Thyroid gland (tissue), 4 donors: ENCODE measurements at regions not wholly inside any gene's neighbourhood (a gene's known extent, or its start where the extent isn't known, plus 50 kb on each side); places are given as distances from the start of the nearest gene placed in this dataset.

Experiments used
- POLR2A ChIP-seq, 2 donors: fragments of 450-650 bp; IDR thresholded peaks; one replicate each; pipeline ENCODE4 v1.6.1; 2017; ENCODE audit warnings: antibody characterized with exemption in 2 of 2, mild to moderate bottlenecking in 2 of 2, moderate library complexity in 1 of 2
- TF ChIP-seq, protein P1 (sequence below), 6 experiments: fragments of 200-600 bp in 3 of 6; fragments of 450-650 bp in 3 of 6; sonication (generic) in 3 of 6; IDR thresholded peaks; one replicate each; pipeline ENCODE4 v1.5.1; 2016 to 2019; ENCODE audit warnings: antibody characterized with exemption in 6 of 6, mild to moderate bottlenecking in 2 of 6, inconsistent platforms in 1 of 6, moderate library complexity in 1 of 6

DNA sequence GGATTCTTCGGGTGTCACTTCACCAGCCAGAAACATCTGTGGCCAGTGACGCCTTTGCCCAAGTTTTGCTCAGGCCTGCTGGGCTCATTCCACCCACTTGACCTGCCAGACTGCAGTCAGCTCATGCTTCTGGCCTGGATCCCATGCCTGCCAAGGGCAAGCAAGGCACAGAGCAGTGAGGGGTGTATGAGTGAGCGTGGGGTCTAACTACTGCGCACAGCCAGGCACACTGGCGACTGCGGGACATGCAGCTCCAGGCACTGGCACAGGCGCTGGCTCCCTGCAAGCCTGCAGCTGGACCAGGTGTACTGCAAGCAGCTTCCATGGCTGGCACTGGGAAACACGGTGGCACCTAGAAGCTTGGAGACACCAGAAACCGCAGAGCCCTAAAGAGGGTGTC is 80.1 kb downstream of the MTERF1 start:
- no peak for TF ChIP-seq POLR2A (IDR thresholded peaks at IDR 0.05)
- TF ChIP-seq, protein P1, sequence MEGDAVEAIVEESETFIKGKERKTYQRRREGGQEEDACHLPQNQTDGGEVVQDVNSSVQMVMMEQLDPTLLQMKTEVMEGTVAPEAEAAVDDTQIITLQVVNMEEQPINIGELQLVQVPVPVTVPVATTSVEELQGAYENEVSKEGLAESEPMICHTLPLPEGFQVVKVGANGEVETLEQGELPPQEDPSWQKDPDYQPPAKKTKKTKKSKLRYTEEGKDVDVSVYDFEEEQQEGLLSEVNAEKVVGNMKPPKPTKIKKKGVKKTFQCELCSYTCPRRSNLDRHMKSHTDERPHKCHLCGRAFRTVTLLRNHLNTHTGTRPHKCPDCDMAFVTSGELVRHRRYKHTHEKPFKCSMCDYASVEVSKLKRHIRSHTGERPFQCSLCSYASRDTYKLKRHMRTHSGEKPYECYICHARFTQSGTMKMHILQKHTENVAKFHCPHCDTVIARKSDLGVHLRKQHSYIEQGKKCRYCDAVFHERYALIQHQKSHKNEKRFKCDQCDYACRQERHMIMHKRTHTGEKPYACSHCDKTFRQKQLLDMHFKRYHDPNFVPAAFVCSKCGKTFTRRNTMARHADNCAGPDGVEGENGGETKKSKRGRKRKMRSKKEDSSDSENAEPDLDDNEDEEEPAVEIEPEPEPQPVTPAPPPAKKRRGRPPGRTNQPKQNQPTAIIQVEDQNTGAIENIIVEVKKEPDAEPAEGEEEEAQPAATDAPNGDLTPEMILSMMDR (IDR thresholded peaks at IDR 0.05), result no peak
